ENCODE measurements at regions not wholly inside any gene's neighbourhood (a gene's known extent, or its start where the extent isn't known, plus 50 kb on each side); places are given as distances from the start of the nearest gene placed in this dataset.

DNA sequence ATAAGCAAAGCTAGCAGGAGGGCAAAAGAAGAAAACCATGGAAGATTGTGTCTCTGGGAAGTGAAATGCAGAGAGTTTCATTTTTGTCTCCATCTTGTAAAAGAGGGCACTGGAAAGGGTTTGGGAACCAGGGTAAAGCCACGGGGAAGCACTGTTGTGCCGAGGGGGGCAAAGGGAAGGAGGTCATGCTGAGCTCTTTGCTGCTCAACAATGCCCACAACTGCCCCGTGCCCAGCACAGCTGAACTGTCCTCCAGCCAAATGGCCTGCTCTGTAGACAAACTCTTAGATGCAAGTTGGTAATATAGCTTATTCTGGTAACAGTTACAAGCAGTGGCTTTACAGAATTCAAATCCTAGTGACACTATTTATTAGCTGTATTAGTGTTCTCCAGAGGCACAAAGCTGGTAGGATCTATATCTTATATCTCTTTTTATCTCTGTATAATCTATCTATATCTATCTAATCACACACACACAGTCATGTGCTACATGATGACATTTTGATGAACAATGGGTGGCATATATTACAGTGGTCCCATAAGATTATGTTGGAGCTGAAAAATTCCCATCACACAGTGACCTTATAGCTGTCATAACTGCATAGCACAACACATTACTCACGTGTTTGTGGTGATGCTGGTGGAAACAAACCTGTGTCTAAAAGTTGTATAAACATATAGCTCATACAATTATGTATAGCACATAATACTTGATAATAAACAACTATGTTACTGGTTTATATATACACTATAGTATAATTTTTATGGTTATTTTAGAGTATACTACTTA, 203.4 kb upstream of the DDHD1 start:
- TF ChIP-seq, protein P1, sequence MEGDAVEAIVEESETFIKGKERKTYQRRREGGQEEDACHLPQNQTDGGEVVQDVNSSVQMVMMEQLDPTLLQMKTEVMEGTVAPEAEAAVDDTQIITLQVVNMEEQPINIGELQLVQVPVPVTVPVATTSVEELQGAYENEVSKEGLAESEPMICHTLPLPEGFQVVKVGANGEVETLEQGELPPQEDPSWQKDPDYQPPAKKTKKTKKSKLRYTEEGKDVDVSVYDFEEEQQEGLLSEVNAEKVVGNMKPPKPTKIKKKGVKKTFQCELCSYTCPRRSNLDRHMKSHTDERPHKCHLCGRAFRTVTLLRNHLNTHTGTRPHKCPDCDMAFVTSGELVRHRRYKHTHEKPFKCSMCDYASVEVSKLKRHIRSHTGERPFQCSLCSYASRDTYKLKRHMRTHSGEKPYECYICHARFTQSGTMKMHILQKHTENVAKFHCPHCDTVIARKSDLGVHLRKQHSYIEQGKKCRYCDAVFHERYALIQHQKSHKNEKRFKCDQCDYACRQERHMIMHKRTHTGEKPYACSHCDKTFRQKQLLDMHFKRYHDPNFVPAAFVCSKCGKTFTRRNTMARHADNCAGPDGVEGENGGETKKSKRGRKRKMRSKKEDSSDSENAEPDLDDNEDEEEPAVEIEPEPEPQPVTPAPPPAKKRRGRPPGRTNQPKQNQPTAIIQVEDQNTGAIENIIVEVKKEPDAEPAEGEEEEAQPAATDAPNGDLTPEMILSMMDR (IDR thresholded peaks at IDR 0.05), result no peak
- DNase-seq (no peak), ATAC-seq (no peak)
- Histone ChIP-seq H3K4me1 (no peaks in the 10 kb centered on the region), H3K27ac (no peak overlapping the region), H3K36me3 (no peaks in the 10 kb centered on the region), H3K4me3 (no peak overlapping the region), H3K9me3 (peaks cover 0 to 3% of the 10 kb centered on the region in 2 donors), H3K27me3 (no peaks in the 10 kb centered on the region)
- intact Hi-C loops (cut with DNase I), result no loop called here

DNA sequence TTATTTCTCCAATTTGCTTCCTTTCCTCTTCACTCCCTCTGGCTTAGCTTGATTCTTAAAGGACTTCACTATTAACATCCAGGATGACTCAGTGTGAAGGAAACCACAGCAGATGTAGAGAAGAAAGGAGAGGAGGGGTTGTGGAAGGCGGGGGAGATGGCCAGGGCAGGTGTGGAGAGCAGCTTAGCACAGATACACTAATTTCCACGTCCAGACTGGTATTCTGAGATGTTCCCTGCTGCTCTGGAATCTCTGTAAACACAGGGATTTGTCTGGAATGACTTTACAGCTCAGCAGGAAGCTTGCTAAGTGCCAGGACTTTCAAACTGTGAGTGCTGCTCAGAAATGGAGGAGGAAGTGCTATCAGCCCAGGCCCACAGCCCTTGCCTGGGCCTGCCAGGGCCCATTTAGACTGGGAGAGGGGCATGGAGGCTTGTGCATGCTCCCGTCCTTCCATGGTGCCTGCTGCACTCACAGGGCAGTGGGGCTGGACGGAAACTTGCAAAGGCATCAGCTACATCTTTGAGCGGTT, 202.5 kb upstream of the DDHD1 start:
- H3K4me1 ChIP-seq, result no peaks in the 10 kb centered on the region
- intact Hi-C loops (cut with DNase I), result no loop called here
- TF ChIP-seq, protein P1 (IDR thresholded peaks at IDR 0.05), result no peak
- no peaks in the 10 kb centered on the region for H3K27me3 ChIP-seq
- H3K4me3 ChIP-seq, result no peak overlapping the region
- no peak overlapping the region for H3K27ac ChIP-seq
- H3K36me3 ChIP-seq, result no peaks in the 10 kb centered on the region
- ATAC-seq, result peak; percentile 70
- DNase-seq, result no peak
- peaks cover 0 to 3% of the 10 kb centered on the region in 2 donors for H3K9me3 ChIP-seq

DNA sequence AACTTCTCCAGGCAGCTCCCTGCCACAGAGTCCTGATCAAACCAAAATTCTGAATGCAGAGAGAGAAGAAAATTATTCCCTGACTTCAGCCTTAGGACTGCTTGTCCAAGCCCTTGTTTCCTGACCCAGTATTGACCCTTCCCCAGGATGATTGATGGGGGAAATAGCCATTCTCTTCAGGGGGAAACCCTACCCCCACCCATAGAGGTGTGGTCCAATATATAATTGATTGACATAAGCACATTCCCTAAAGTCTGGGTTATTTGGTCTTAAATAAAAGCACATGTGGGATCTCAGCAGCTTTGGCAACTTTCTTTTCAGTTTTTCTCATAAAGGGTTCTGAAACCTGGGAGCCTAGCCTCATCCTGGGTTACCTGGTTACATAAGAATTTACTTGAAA, 201.2 kb upstream of the DDHD1 start:
- intact Hi-C loops (cut with DNase I), result no loop called here
- no peak for ATAC-seq
- H3K4me1 ChIP-seq, result no peaks in the 10 kb centered on the region

DNA sequence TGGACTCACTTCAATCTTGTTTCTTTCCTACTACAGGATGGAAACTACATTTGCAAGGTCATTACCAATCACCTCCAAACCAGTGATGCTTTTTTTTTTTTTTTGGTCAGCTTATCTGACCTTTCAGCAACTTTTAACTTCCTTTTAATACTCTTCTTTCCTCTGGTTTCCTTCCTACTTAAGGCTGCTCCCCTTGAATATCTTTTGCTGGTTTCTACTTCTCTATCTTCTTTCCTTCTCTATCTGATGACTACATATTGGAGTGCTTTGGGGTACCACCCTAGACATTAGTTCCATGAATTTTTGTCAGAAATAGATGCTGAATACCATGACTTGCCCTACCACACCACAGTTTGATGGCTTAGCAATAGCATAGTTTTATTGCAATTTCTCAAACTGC, 197.7 kb upstream of the DDHD1 start:
- Histone ChIP-seq H3K27ac (no peak overlapping the region), H3K4me3 (no peak overlapping the region), H3K36me3 (no peaks in the 10 kb centered on the region), H3K9me3 (no peaks in the 10 kb centered on the region), H3K27me3 (no peaks in the 10 kb centered on the region), H3K4me1 (no peaks in the 10 kb centered on the region)
- DNase-seq (no peak), ATAC-seq (no peak)
- TF ChIP-seq, protein P1 (IDR thresholded peaks at IDR 0.05), result no peak
- intact Hi-C loops (cut with DNase I), result no loop called here

More for the DNA sequence above, 201.2 kb upstream of the DDHD1 start:
- Histone ChIP-seq H3K27ac (no peak overlapping the region), H3K9me3 (no peaks in the 10 kb centered on the region), H3K4me3 (no peak overlapping the region), H3K36me3 (no peaks in the 10 kb centered on the region), H3K27me3 (no peaks in the 10 kb centered on the region)
- DNase-seq, result no peak
- TF ChIP-seq, protein P1 (IDR thresholded peaks at IDR 0.05), result no peak

DNA sequence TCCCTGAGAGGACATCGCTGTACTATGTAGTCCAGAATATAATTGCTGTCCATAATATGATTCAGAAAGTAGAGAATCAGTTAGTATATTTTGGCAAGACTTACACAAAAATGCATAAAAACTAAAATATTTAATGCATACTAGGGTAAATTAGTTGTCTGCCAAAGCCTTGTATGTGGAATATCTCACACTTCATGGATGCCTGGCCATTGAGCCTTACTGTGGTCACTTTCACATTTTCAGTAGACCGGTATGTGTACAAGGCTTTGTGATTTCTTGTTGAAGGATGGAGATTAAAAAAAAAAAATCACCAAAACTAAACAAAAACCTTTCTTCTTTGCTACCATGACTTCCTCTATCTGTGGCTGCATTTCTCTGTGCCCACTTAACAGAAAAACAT, 197.3 kb upstream of the DDHD1 start:
- no peaks in the 10 kb centered on the region for H3K36me3 ChIP-seq
- no peak for ATAC-seq
- H3K4me1 ChIP-seq, result no peaks in the 10 kb centered on the region
- TF ChIP-seq, protein P1 (IDR thresholded peaks at IDR 0.05), result no peak
- intact Hi-C loops (cut with DNase I), result no loop called here
- H3K9me3 ChIP-seq, result no peaks in the 10 kb centered on the region
- no peaks in the 10 kb centered on the region for H3K27me3 ChIP-seq
- no peak overlapping the region for H3K27ac ChIP-seq
- no peak overlapping the region for H3K4me3 ChIP-seq
- no peak for DNase-seq

All from left lung (tissue), 4 donors.